ENCODE measurements at regions not wholly inside any gene's neighbourhood (a gene's known extent, or its start where the extent isn't known, plus 50 kb on each side); places are given as distances from the start of the nearest gene placed in this dataset.

DNA sequence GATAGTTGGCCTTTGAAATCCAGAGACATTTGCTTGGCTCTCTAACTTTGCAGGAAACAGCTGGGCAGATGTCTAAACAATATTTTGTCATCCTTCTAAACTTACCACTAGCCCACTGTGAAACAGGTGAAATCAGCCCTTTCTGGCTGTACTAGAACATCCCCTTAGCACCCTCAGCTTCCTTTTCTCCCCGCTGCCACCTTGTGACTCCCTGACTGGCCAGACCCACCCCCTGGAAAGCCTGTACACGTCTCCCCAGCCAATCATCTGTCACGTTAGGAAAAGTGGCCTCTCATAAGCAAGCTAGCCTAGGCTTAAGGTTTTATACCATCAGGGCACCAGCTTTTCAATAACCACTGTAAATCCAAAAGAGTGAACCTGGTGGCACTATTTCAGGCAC, 88.6 kb upstream of the E2F3 start (continued):
- TF ChIP-seq, protein P1, sequence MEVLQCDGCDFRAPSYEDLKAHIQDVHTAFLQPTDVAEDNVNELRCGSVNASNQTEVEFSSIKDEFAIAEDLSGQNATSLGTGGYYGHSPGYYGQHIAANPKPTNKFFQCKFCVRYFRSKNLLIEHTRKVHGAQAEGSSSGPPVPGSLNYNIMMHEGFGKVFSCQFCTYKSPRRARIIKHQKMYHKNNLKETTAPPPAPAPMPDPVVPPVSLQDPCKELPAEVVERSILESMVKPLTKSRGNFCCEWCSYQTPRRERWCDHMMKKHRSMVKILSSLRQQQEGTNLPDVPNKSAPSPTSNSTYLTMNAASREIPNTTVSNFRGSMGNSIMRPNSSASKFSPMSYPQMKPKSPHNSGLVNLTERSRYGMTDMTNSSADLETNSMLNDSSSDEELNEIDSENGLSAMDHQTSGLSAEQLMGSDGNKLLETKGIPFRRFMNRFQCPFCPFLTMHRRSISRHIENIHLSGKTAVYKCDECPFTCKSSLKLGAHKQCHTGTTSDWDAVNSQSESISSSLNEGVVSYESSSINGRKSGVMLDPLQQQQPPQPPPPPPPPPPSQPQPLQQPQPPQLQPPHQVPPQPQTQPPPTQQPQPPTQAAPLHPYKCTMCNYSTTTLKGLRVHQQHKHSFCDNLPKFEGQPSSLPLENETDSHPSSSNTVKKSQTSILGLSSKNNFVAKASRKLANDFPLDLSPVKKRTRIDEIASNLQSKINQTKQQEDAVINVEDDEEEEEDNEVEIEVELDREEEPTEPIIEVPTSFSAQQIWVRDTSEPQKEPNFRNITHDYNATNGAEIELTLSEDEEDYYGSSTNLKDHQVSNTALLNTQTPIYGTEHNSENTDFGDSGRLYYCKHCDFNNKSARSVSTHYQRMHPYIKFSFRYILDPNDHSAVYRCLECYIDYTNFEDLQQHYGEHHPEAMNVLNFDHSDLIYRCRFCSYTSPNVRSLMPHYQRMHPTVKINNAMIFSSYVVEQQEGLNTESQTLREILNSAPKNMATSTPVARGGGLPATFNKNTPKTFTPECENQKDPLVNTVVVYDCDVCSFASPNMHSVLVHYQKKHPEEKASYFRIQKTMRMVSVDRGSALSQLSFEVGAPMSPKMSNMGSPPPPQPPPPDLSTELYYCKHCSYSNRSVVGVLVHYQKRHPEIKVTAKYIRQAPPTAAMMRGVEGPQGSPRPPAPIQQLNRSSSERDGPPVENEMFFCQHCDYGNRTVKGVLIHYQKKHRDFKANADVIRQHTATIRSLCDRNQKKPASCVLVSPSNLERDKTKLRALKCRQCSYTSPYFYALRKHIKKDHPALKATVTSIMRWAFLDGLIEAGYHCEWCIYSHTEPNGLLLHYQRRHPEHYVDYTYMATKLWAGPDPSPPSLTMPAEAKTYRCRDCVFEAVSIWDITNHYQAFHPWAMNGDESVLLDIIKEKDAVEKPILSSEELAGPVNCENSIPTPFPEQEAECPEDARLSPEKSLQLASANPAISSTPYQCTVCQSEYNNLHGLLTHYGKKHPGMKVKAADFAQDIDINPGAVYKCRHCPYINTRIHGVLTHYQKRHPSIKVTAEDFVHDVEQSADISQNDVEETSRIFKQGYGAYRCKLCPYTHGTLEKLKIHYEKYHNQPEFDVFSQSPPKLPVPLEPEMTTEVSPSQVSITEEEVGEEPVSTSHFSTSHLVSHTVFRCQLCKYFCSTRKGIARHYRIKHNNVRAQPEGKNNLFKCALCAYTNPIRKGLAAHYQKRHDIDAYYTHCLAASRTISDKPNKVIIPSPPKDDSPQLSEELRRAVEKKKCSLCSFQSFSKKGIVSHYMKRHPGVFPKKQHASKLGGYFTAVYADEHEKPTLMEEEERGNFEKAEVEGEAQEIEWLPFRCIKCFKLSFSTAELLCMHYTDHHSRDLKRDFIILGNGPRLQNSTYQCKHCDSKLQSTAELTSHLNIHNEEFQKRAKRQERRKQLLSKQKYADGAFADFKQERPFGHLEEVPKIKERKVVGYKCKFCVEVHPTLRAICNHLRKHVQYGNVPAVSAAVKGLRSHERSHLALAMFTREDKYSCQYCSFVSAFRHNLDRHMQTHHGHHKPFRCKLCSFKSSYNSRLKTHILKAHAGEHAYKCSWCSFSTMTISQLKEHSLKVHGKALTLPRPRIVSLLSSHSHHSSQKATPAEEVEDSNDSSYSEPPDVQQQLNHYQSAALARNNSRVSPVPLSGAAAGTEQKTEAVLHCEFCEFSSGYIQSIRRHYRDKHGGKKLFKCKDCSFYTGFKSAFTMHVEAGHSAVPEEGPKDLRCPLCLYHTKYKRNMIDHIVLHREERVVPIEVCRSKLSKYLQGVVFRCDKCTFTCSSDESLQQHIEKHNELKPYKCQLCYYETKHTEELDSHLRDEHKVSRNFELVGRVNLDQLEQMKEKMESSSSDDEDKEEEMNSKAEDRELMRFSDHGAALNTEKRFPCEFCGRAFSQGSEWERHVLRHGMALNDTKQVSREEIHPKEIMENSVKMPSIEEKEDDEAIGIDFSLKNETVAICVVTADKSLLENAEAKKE (CRISPR knock-in tag; IDR thresholded peaks at IDR 0.05), result no peak
- TF ChIP-seq NANOG (IDR thresholded peaks at IDR 0.05; ENCODE audit: borderline replicate concordance), result no peak
- TF ChIP-seq, protein P2, sequence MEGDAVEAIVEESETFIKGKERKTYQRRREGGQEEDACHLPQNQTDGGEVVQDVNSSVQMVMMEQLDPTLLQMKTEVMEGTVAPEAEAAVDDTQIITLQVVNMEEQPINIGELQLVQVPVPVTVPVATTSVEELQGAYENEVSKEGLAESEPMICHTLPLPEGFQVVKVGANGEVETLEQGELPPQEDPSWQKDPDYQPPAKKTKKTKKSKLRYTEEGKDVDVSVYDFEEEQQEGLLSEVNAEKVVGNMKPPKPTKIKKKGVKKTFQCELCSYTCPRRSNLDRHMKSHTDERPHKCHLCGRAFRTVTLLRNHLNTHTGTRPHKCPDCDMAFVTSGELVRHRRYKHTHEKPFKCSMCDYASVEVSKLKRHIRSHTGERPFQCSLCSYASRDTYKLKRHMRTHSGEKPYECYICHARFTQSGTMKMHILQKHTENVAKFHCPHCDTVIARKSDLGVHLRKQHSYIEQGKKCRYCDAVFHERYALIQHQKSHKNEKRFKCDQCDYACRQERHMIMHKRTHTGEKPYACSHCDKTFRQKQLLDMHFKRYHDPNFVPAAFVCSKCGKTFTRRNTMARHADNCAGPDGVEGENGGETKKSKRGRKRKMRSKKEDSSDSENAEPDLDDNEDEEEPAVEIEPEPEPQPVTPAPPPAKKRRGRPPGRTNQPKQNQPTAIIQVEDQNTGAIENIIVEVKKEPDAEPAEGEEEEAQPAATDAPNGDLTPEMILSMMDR (conservative IDR thresholded peaks at IDR 0.05; ENCODE audit: low read depth in 2 of 2), result no peak
- no peak for TF ChIP-seq STAT1 (IDR thresholded peaks at IDR 0.05; ENCODE audit: unreplicated experiment)

DNA sequence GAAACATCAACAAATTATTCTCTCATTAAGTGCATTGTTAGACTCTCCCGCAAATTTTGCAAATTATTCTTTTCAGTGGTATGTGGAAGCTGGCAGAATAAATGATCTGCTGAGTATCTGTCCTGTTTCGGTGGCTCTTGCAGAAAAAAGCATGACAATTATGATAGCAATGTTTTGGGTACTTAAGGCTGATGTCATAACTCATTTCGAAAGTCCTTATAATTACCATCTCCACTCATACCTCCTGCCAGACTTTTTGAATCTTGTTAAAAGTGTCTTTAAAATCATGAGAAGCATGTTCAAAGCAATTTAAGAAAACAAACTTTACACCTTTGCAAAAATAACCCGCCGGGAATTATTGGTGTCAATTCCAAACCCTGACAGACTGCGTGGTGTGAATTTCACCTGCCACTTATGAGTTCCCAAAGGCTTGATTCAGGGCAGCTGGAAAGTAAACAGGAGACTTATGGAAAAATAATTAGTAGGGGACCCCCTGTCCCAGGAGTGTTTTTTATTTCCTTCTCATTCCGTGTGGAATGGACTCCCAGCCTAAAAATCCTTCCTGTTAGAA, 87.6 kb upstream of the E2F3 start:
- no peak overlapping the region for H3K4me3 Mint-ChIP-seq
- H3K27me3 ChIP-seq (ENCODE audit: insufficient read depth), result no peaks in the 10 kb centered on the region
- no peak overlapping the region for H3K27ac Mint-ChIP-seq
- H4K20me1 ChIP-seq (replicated peaks; ENCODE audit: insufficient read depth), result no peaks in the 10 kb centered on the region
- no peak overlapping the region for H3K4me2 ChIP-seq
- H3K36me3 Mint-ChIP-seq (ENCODE audit: low read depth), result no peaks in the 10 kb centered on the region
- 0 out of 2 replicates have a peak overlapping the region, but pooled peaks have one; percentile 38 for H2AFZ ChIP-seq
- no peak overlapping the region for H3K4me3 ChIP-seq
- H3K4me1 ChIP-seq (ENCODE audit: insufficient read depth), result no peaks in the 10 kb centered on the region
- no peaks in the 10 kb centered on the region for H3K36me3 ChIP-seq (ENCODE audit: insufficient read depth)
- no peak for ATAC-seq
- DNase-seq (ENCODE audit: low spot score), result no peak
- H3K9me3 Mint-ChIP-seq, result peaks cover 5% of the 10 kb centered on the region; the same call in 2 of the 3 replicates
- 0 out of 2 replicates have a peak, but pooled peaks cover 2% of the 10 kb centered on the region for H3K9me2 ChIP-seq (ENCODE audit: insufficient read depth)
- H3K4me1 Mint-ChIP-seq, result no peaks in the 10 kb centered on the region
- H3K79me2 ChIP-seq (replicated peaks; ENCODE audit: insufficient read depth), result no peaks in the 10 kb centered on the region
- H3K27me3 Mint-ChIP-seq (ENCODE audit: insufficient read depth, low read depth, poor library complexity), result no peaks in the 10 kb centered on the region
- no peaks in the 10 kb centered on the region for H3F3A ChIP-seq (replicated peaks; ENCODE audit: low read depth)
- no peak overlapping the region for H3K27ac ChIP-seq (ENCODE audit: low read depth)
- TF ChIP-seq, protein P3, sequence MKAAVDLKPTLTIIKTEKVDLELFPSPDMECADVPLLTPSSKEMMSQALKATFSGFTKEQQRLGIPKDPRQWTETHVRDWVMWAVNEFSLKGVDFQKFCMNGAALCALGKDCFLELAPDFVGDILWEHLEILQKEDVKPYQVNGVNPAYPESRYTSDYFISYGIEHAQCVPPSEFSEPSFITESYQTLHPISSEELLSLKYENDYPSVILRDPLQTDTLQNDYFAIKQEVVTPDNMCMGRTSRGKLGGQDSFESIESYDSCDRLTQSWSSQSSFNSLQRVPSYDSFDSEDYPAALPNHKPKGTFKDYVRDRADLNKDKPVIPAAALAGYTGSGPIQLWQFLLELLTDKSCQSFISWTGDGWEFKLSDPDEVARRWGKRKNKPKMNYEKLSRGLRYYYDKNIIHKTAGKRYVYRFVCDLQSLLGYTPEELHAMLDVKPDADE (IDR thresholded peaks at IDR 0.05), result no peak
- TF ChIP-seq, protein P2 (conservative IDR thresholded peaks at IDR 0.05; ENCODE audit: low read depth in 2 of 2), result no peak
